Activated B cell treated with CpG ODN at 0.5 μM for 24 hours (primary cell): ENCODE measurements at regions not wholly inside any gene's neighbourhood (a gene's known extent, or its start where the extent isn't known, plus 50 kb on each side); places are given as distances from the start of the nearest gene placed in this dataset.

Experiments
- ATAC-seq: fragments of 200-7000 bp; cut with Tn5 transposase; one replicate; pipeline ENCODE4 v1.10.0; 2021; ENCODE audit warnings: low read depth, mild to moderate bottlenecking, moderate library complexity
- CTCF ChIA-PET: fragments of 350-600 bp; sonication (Branson Sonifier 250); formaldehyde crosslinking; loops from one replicate; lab custom pipeline; 2021; ENCODE audit warnings: antibody characterized with exemption; lab: Charles Lee
- POLR2A ChIA-PET: fragments of 350-600 bp; sonication (Branson Sonifier 250); formaldehyde crosslinking; loops from one replicate; lab custom pipeline; 2021; ENCODE audit warnings: antibody characterized with exemption; lab: Charles Lee
- DNase-seq: peaks from one replicate; pipeline ENCODE4 v3.0.0; 2022
- H3K27ac Mint-ChIP-seq: one replicate; pipeline ENCODE4 v1.8.0; 2020; ENCODE audit warnings: mixed read lengths
- H3K27me3 Mint-ChIP-seq: one replicate; pipeline ENCODE4 v1.8.0; 2021; ENCODE audit warnings: mixed read lengths
- H3K36me3 Mint-ChIP-seq: one replicate; pipeline ENCODE4 v1.8.0; 2021; ENCODE audit warnings: low read depth, mixed read lengths
- H3K4me1 Mint-ChIP-seq: one replicate; pipeline ENCODE4 v1.8.0; 2021; ENCODE audit warnings: mixed read lengths
- H3K4me3 Mint-ChIP-seq: one replicate; pipeline ENCODE4 v1.8.0; 2020; ENCODE audit warnings: mild to moderate bottlenecking, mixed read lengths
- H3K9me3 Mint-ChIP-seq: one replicate; pipeline ENCODE4 v1.8.0; 2020; ENCODE audit warnings: mixed read lengths
- CTCF ChIP-seq: fragments of 200-600 bp; IDR thresholded peaks from one replicate; pipeline ENCODE4 v1.8.0; 2022; ENCODE audit warnings: antibody characterized with exemption, mild to moderate bottlenecking
- intact Hi-C: fragments of 100-400 bp; cut with micrococcal nuclease; formaldehyde crosslinking; loops from one replicate; pipeline ENCODE4 v1.15.1; 2024

DNA sequence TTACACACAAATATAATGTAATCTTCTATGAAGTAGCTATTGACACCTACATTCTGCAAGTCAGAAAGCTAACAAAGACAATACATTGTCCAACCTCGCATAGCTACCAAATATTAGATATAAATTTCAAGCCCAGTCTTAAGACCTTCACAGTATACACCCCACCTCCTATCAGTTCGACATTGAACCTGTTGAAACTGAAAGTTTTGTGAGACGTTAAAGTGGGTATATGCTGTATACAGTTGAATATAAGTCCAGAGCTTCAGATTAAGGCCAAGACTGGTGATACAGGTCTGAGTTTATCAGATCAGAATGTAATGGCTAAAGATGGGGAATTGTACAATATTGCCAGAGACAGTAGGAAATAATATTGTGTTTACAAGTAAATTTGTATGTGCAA, 489.3 kb upstream of the RORB start:
- no peak for TF ChIP-seq CTCF
- intact Hi-C loops: no loop called here
- ChIA-PET CTCF (no interaction called here), POLR2A (no interaction called here)
- DNase-seq (no peak), ATAC-seq (no peak)
- Mint-ChIP-seq H3K27ac (no peak overlapping the region), H3K4me3 (no peak overlapping the region), H3K4me1 (no peaks in the 10 kb centered on the region), H3K27me3 (no peaks in the 10 kb centered on the region), H3K9me3 (no peaks in the 10 kb centered on the region), H3K36me3 (no peaks in the 10 kb centered on the region)

DNA sequence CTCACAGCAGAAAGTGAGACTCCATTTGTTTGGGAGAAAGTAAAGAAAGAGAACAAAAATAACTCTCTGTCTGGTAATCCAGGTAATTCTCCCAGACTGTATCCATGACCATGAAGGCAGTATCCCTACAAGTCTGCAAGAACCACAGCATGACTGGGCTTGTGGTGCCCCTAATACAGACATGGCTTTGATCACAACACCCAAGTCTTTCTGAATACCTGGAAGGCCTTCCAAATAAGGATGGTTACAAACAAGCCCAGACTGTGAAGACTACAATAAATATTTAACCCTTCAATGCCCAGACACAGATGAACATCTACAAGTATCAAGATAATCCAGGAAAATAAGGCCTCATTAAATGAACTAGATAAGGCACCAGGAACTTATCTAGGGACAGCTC, 481.1 kb upstream of the RORB start:
- Mint-ChIP-seq H3K4me3 (no peak overlapping the region), H3K36me3 (no peaks in the 10 kb centered on the region), H3K4me1 (no peaks in the 10 kb centered on the region), H3K27me3 (no peaks in the 10 kb centered on the region), H3K9me3 (no peaks in the 10 kb centered on the region), H3K27ac (no peak overlapping the region)
- no peak for TF ChIP-seq CTCF
- intact Hi-C loops: no loop called here
- DNase-seq (no peak), ATAC-seq (no peak)
- POLR2A ChIA-PET: no interaction called here
- CTCF ChIA-PET: no interaction called here

DNA sequence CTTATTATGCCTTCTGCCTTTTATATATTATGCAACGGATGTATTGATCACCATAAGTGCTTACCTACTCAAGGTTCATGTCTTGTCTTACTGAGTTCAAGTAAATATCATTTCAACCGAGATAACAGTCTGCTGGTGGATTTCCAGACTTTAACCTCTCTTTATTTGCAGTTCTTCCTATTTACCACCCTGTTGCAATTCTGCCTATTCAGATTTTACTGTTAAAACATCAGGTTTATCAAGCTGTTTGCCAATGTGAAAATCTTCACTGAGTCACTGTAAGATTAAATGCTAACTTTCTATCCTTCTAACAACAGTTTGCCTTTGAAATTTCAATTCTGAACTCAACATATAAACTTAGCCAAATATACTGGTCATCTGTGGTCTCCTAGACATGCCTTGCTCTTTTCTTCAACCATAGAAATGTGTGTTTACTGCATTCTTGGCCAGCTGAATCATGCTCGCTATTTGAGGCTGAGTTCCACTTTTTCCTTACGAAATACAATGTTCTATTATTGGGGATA, 471.7 kb upstream of the RORB start:
- H3K36me3 Mint-ChIP-seq: no peaks in the 10 kb centered on the region
- H3K4me3 Mint-ChIP-seq: no peak overlapping the region
- TF ChIP-seq CTCF: no peak
- peaks cover 2% of the 10 kb centered on the region for H3K9me3 Mint-ChIP-seq
- no peaks in the 10 kb centered on the region for H3K4me1 Mint-ChIP-seq
- intact Hi-C loops: loop anchor here (10.0 kb wide), 1 partner anchor 59 kb away; no protein-coding TSS in a partner anchor
- ChIA-PET POLR2A (no interaction called here), CTCF (no interaction called here)
- no peak for DNase-seq
- no peak for ATAC-seq
- no peak overlapping the region for H3K27ac Mint-ChIP-seq
- H3K27me3 Mint-ChIP-seq: no peaks in the 10 kb centered on the region

GRCh38 chr9:74032421-74032820, 464.7 kb upstream of the RORB start:
- no peak for DNase-seq
- TF ChIP-seq CTCF: no peak
- H3K27me3 Mint-ChIP-seq: no peaks in the 10 kb centered on the region
- ChIA-PET POLR2A (no interaction called here), CTCF (no interaction called here)
- no peak for ATAC-seq
- intact Hi-C loops: no loop called here
- no peak overlapping the region for H3K4me3 Mint-ChIP-seq
- no peaks in the 10 kb centered on the region for H3K36me3 Mint-ChIP-seq
- H3K27ac Mint-ChIP-seq: no peak overlapping the region
- no peaks in the 10 kb centered on the region for H3K9me3 Mint-ChIP-seq
- H3K4me1 Mint-ChIP-seq: no peaks in the 10 kb centered on the region

- ChIA-PET CTCF (no interaction called here), POLR2A (no interaction called here)
- intact Hi-C loops: no loop called here
- no peak overlapping the region for H3K4me3 Mint-ChIP-seq
- no peak for DNase-seq
- no peak for TF ChIP-seq CTCF
- H3K36me3 Mint-ChIP-seq: no peaks in the 10 kb centered on the region
- H3K27ac Mint-ChIP-seq: no peak overlapping the region
- H3K4me1 Mint-ChIP-seq: no peaks in the 10 kb centered on the region
- H3K9me3 Mint-ChIP-seq: no peaks in the 10 kb centered on the region
- no peaks in the 10 kb centered on the region for H3K27me3 Mint-ChIP-seq
- ATAC-seq: no peak
These were observed 461.3 kb upstream of the RORB start for GRCh38 chr9:74035786-74036185.
